Muscle layer of colon (tissue), 2 donors: ENCODE measurements at regions not wholly inside any gene's neighbourhood (a gene's known extent, or its start where the extent isn't known, plus 50 kb on each side); places are given as distances from the start of the nearest gene placed in this dataset.

ENCODE experiments used
- H3K27ac ChIP-seq: one replicate; pipeline ENCODE4 v1.7.0; 2013; ENCODE audit warnings: low read depth, mild to moderate bottlenecking, low read length, moderate library complexity
- H3K27me3 ChIP-seq, 2 donors: one replicate each; pipeline ENCODE4 v1.7.0; 2013; ENCODE audit warnings: low read length in 2 of 2, mild to moderate bottlenecking in 2 of 2; ENCODE audit not compliant: insufficient read depth in 2 of 2, control insufficient read depth in 1 of 2
- H3K36me3 ChIP-seq: one replicate; pipeline ENCODE4 v1.7.0; 2013; ENCODE audit warnings: mild to moderate bottlenecking, low read length; ENCODE audit not compliant: insufficient read depth
- H3K4me1 ChIP-seq: one replicate; pipeline ENCODE4 v1.7.0; 2013; ENCODE audit warnings: mild to moderate bottlenecking, low read length; ENCODE audit not compliant: insufficient read depth
- H3K4me3 ChIP-seq, 2 donors: one replicate each; pipeline ENCODE4 v1.7.0; 2013; ENCODE audit warnings: low read length in 2 of 2, low read depth in 1 of 2, mild to moderate bottlenecking in 1 of 2, moderate library complexity in 1 of 2
- H3K9ac ChIP-seq: one replicate; pipeline ENCODE4 v1.7.0; 2013; ENCODE audit warnings: low read length
- H3K9me3 ChIP-seq: one replicate; pipeline ENCODE4 v1.7.0; 2013; ENCODE audit warnings: mild to moderate bottlenecking, low read length
- donor health status: abdominal sarcoma.
- donor health status: Adenocarcinoma of cecum.

DNA sequence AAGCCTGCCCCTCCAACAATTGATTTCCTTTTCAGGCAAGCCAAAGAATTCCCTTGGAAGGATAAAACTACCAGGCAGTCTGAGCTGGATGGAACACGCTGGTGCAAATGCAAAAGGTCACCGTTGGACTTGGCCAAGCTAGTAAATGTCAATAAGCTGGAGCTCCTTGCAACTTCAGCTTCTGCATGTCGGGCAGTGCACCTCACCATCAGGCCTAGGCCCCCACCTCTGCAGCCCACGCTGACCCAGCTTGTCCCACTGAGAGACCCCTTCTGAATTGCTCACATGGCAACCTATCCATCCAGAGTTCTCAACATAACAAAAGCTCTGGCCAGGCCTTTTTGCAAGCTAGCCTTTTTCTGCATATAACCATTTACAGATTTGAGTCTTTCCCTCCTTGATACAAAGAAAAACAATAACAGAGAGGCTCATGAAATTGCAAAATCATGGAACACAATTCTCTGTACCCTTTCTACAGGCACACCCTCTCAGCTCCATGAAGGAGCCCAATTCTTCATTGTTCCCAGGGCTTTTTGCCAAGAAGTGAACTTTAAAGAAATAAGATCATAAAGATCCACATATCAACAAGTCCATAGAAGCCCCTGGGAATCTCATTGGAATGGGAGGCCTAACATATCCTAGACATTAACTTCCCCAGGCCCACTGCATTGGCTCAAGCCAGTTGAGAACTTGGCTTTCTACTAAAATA, 123.9 kb upstream of the SLIT3 start:
- H3K36me3 ChIP-seq = no peaks in the 10 kb centered on the region
- no peak overlapping the region for H3K4me3 ChIP-seq
- no peak overlapping the region for H3K9ac ChIP-seq
- H3K27me3 ChIP-seq = no peaks in the 10 kb centered on the region
- peaks cover 6% of the 10 kb centered on the region for H3K9me3 ChIP-seq
- H3K27ac ChIP-seq = no peak overlapping the region
- H3K4me1 ChIP-seq = peaks cover 8% of the 10 kb centered on the region

DNA sequence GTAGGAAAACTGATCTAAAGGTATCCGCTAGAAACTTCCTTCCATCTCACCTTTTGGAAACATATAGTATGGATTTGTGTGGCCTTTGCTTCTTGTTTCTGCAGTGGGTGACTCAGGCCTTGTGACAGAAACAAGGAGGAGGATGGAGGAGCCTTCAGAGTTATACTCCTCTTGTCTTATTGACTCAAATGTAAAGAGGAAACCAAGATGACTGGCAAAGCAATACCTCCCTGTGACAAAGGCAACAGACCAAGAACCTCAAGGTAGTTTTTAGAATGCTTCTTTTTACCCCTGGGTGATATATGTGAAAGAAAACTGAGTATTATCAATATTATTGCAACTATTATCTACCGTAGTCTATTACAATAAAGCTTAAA, 123.3 kb upstream of the SLIT3 start:
- no peak overlapping the region for H3K9ac ChIP-seq
- H3K4me1 ChIP-seq = peaks cover 8% of the 10 kb centered on the region
- peaks cover 6% of the 10 kb centered on the region for H3K9me3 ChIP-seq
- H3K27me3 ChIP-seq = no peaks in the 10 kb centered on the region
- no peak overlapping the region for H3K4me3 ChIP-seq
- H3K36me3 ChIP-seq = no peaks in the 10 kb centered on the region
- H3K27ac ChIP-seq = no peak overlapping the region

DNA sequence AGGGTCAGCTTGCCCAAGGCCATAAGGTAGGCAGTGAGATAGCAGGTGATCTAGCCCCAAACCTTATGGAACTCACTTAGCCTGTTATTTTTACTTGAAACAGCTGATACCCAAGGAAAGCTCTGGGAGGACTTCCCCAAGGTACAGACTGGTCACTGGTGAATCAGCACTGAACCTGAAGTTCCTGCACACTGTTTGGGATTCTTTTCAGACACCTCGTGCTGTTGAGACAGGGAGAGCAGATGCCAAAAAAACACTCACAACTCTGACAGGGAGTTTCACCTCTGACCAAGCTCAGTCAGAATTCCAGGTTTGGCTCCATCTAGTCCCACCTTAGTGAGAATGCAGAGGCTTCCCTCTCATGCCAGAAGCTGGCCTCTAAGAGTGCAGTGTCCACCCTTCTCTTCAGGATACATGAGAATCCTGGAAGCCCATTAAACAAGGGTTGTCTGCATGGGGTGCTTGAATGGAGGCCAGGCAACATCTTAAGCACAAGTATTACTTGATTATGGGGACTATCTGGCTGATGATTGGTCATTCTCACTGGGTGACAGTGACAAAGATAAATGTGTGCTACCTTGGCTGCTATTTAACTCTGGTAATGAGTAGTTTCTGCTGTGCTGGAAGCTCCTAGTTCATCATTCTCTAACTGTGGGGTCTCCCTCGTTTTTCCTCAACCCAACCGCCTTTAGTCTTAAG, 122.8 kb upstream of the SLIT3 start:
- H3K27ac ChIP-seq = no peak overlapping the region
- H3K9ac ChIP-seq = no peak overlapping the region
- H3K27me3 ChIP-seq = no peaks in the 10 kb centered on the region
- H3K9me3 ChIP-seq = peaks cover 3% of the 10 kb centered on the region
- no peaks in the 10 kb centered on the region for H3K36me3 ChIP-seq
- no peak overlapping the region for H3K4me3 ChIP-seq
- peaks cover 8% of the 10 kb centered on the region for H3K4me1 ChIP-seq

DNA sequence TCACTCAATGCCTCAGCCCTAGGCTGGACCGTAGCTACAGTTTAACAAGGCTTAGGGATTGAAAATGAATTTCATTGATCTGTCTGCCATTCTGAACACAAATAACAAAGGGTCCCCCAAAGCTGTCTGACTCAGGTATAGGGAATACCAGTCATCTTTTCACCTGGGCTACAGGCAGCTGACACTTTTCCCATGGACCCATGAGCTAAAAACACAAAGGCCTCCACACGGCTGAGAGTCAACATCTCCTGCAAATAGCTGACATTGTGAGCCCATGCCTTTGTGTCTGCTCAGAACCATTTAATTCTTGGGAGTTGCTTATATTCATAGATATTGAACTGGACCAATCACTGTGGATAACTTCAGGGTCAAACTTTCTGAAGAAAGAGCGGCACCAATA, 121.1 kb upstream of the SLIT3 start:
- H3K9me3 ChIP-seq = no peaks in the 10 kb centered on the region
- H3K4me1 ChIP-seq = peaks cover 8% of the 10 kb centered on the region
- no peak overlapping the region for H3K27ac ChIP-seq
- H3K36me3 ChIP-seq = no peaks in the 10 kb centered on the region
- no peak overlapping the region for H3K9ac ChIP-seq
- no peaks in the 10 kb centered on the region for H3K27me3 ChIP-seq
- H3K4me3 ChIP-seq = no peak overlapping the region

DNA sequence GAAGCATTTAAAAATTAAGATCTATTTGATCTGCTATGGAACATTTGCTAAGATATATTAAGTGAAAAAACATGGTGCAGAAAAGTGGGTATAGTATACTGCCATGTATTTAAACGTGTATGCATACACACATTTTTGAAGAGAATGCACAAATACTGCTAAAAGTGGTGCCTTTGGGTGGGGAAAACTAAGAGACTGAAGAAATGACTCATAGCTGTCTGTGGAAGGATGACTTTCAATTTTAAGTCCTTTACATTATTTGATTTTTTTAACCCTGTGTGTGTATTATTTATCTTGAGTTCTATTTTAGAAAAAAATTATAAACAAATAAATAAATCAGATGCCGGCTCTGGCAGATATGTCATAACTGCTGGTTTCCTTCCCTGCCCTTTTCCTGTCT, 120.7 kb upstream of the SLIT3 start:
- Histone ChIP-seq H3K27me3 (no peaks in the 10 kb centered on the region), H3K4me3 (no peak overlapping the region), H3K9ac (no peak overlapping the region), H3K9me3 (no peaks in the 10 kb centered on the region), H3K36me3 (no peaks in the 10 kb centered on the region), H3K27ac (no peak overlapping the region), H3K4me1 (peaks cover 8% of the 10 kb centered on the region)

DNA sequence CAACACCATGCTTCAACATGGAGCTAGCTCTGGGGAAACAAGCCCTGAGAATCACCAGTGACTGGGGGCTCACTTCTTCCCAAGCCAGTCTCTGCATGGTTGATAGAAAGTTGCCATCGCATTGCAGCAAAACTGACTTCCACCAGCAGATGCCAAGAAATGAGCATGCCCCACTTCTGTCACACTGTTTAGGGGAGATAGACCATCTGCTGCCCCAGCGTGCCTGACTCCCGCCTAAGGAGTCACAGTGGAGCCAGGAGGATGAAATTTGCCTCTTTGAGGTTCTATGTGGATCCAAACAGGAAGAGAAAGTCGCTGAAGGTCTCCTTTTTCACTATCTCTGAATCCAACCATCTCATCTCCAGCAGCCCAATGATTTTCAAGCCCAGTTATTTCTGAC, 116.7 kb upstream of the SLIT3 start:
- H3K4me1 ChIP-seq = no peaks in the 10 kb centered on the region
- no peaks in the 10 kb centered on the region for H3K9me3 ChIP-seq
- H3K4me3 ChIP-seq = no peak overlapping the region
- no peak overlapping the region for H3K27ac ChIP-seq
- H3K9ac ChIP-seq = no peak overlapping the region
- H3K36me3 ChIP-seq = no peaks in the 10 kb centered on the region
- H3K27me3 ChIP-seq = no peaks in the 10 kb centered on the region

DNA sequence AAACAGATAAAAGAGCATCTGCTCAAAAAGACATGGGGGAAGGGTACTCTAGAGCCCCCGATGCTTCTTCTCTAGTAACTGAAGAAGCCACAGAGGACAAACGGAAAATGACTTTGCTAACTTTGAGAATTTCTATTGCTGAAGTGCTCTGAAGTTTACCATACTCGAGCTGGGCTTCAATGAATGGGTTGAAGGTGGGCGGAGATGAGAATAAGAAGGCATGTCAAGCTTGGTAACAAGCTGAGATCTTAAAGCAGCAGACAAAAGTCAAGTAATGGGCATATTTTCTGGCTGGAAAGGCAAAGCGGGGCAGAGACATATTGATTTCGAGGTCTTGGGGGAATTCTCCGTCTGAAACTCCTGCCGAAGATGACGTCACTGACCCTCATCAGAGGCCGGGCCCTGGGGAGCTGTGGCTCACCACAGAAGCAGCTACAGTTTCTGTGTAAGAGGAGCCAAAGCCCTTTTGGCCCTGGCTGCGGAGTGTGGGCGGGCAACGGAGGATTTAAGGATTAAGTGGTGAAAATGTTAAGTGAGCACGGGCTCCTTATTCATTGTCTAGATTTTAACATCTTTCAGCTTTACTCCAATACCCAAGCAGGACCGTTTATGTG, 115.8 kb upstream of the SLIT3 start:
- Histone ChIP-seq H3K9me3 (no peaks in the 10 kb centered on the region), H3K36me3 (no peaks in the 10 kb centered on the region), H3K4me3 (no peak overlapping the region), H3K27ac (no peak overlapping the region), H3K4me1 (no peaks in the 10 kb centered on the region), H3K9ac (no peak overlapping the region), H3K27me3 (no peaks in the 10 kb centered on the region)

DNA sequence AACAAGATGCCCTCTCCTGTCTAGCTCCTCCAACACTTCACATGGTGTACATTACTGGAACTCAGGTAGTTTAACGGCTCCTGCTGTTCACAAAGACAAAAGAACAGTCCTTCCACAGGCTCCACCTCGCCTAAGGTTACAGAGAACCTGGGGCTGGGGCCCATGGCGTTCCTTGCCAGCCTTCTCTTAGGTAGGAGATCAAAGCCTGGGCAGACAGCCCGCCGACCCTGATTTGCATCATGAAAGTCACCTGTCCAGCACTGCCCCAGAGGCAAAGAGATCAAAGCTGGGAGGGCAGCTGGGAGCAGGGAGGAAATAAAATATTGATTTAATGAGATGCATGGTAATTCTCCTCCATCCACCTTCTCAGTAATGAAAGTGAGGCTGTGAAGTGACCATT, 115.0 kb upstream of the SLIT3 start:
- Histone ChIP-seq H3K9me3 (no peaks in the 10 kb centered on the region), H3K27me3 (no peaks in the 10 kb centered on the region), H3K4me3 (no peak overlapping the region), H3K27ac (no peak overlapping the region), H3K36me3 (no peaks in the 10 kb centered on the region), H3K4me1 (peaks cover 4% of the 10 kb centered on the region), H3K9ac (no peak overlapping the region)

DNA sequence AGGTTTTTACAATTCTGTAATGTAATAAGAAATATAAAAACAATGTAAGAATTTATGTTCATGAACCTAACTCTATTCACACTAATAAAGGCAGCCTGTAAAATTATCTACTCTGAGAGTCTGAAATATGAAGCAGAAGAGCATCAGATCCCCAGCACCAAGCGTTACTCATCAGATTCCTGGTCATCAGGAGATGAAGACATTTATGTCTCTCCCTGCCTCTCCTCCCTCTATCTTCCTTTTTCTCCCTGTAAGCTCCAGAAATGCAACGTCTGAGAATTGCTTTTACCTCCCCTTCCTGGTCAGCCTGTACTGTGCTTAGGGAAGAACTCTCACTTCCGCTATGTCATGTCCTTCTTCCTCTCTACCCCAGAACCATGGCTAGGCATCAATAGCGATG, 114.4 kb upstream of the SLIT3 start:
- Histone ChIP-seq H3K27ac (no peak overlapping the region), H3K4me3 (no peak overlapping the region), H3K4me1 (peaks cover 6% of the 10 kb centered on the region), H3K36me3 (no peaks in the 10 kb centered on the region), H3K9me3 (no peaks in the 10 kb centered on the region), H3K27me3 (no peaks in the 10 kb centered on the region), H3K9ac (no peak overlapping the region)

DNA sequence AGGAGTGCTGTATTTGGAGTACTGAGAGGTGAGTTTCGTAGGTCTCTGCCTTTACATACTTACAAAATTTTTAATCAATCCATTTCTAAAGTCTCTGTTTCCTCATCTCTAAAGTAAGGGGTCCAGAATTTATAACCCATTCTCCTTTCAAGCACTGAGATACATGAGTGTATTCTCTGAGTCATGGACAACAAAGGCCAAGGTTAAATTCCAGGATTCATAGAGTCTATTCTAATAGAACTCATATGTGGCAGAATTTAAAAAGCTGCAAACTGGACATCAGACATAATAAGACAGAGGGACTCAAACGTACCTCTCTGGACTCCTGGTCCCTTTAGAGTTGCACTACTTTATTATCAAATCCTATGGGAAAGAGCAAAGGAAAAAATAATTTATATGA, 112.5 kb upstream of the SLIT3 start:
- no peak overlapping the region for H3K27ac ChIP-seq

DNA sequence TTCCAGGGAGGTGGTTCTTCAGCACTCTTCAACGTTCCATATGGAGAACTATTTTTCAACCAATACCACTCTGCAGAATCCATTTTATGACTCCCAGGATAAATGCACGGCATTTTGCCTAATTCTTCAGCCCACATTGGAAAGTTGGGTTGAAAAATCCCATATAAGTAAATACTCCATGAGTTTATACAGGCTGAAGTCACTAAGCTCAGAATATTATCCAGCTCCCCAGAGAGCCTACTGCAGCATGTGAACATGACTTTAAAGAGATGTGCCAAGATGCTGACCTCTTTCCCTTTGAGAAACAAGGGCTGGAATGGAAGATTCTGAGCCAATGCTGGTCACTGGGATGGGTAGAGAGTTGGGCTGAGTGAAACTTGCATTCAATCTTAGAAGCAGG, 111.9 kb upstream of the SLIT3 start:
- no peak overlapping the region for H3K9ac ChIP-seq
- peaks cover 6% of the 10 kb centered on the region for H3K4me1 ChIP-seq
- H3K36me3 ChIP-seq = no peaks in the 10 kb centered on the region
- H3K27ac ChIP-seq = no peak overlapping the region
- H3K9me3 ChIP-seq = no peaks in the 10 kb centered on the region
- H3K27me3 ChIP-seq = no peaks in the 10 kb centered on the region
- H3K4me3 ChIP-seq = no peak overlapping the region

More for the DNA sequence above, 112.5 kb upstream of the SLIT3 start:
- Histone ChIP-seq H3K9ac (no peak overlapping the region), H3K27me3 (no peaks in the 10 kb centered on the region), H3K36me3 (no peaks in the 10 kb centered on the region), H3K9me3 (no peaks in the 10 kb centered on the region), H3K4me1 (peaks cover 6% of the 10 kb centered on the region), H3K4me3 (no peak overlapping the region)
